ENCODE measurements at regions not wholly inside any gene's neighbourhood (a gene's known extent, or its start where the extent isn't known, plus 50 kb on each side); places are given as distances from the start of the nearest gene placed in this dataset.

- Histone ChIP-seq H3K27me3 (replicated peaks in 1 of 2; ENCODE audit: control insufficient read depth in 2 of 2, insufficient read depth in 2 of 2, low read length in 1 of 2) (no peaks in the 10 kb centered on the region; a peak in 1 of 4 replicates), H2AFZ (ENCODE audit: control insufficient read depth, low read depth, low read length) (no peak overlapping the region), H3K4me3 (no peak overlapping the region), H3K36me3 (ENCODE audit: control insufficient read depth in 2 of 2, insufficient read depth in 2 of 2, low read length in 1 of 2) (no peaks in the 10 kb centered on the region), H3K79me2 (ENCODE audit: control insufficient read depth, insufficient read depth, low read length) (no peaks in the 10 kb centered on the region), H4K20me1 (ENCODE audit: control insufficient read depth, insufficient read depth) (no peaks in the 10 kb centered on the region), H3K4me2 (ENCODE audit: control insufficient read depth, insufficient read depth) (no peak overlapping the region), H3K27ac (ENCODE audit: control insufficient read depth, insufficient read depth) (no peak overlapping the region), H3K9me3 (replicated peaks; ENCODE audit: control insufficient read depth, insufficient read depth, low read length) (no peaks in the 10 kb centered on the region), H3K4me1 (ENCODE audit: control insufficient read depth, insufficient read depth, low read length) (no peaks in the 10 kb centered on the region), H3K9ac (ENCODE audit: control insufficient read depth, insufficient read depth, low read length) (no peak overlapping the region)
- WGBS (ENCODE audit: insufficient coverage, insufficient replicate concordance, low lambda C conversion rate, missing lambda C conversion rate): 0% methylated on average over 4 of the region's 4 CpGs
- ChIA-PET RAD21 (ENCODE audit: unreplicated experiment) (no interaction called here), CTCF (no interaction called here), POLR2A (no interaction called here), SMC1A (ENCODE audit: uncharacterized antibody, unreplicated experiment) (no interaction called here)
- BruUV-seq (replicated peaks): no TSS peak
- ATAC-seq (no peak), FAIRE-seq (no peak), DNase-seq (ENCODE audit: low read depth, low spot score) (no peak)
- in situ Hi-C loops (cut with MboI) (no loop called here), intact Hi-C loops (cut with micrococcal nuclease; ENCODE audit: unreplicated experiment) (no loop called here)
- TF ChIP-seq NRF1 (conservative IDR thresholded peaks at IDR 0.05; ENCODE audit: low read depth, low read length) (no peak), IRF3 (IDR thresholded peaks at IDR 0.05) (no peak), ETV6 (conservative IDR thresholded peaks at IDR 0.05 in 1 of 2, IDR thresholded peaks at IDR 0.05 in 1 of 2; ENCODE audit: borderline replicate concordance in 1 of 2, low read depth in 1 of 2) (no peak)
Measured at GRCh38 chr5:88555674-88556073, 287.0 kb upstream of the TMEM161B start.

- H3K4me2 ChIP-seq (ENCODE audit: control insufficient read depth, insufficient read depth): no peak overlapping the region
- ChIA-PET CTCF (no interaction called here), SMC1A (ENCODE audit: uncharacterized antibody, unreplicated experiment) (no interaction called here), POLR2A (no interaction called here), RAD21 (ENCODE audit: unreplicated experiment) (no interaction called here)
- no peaks in the 10 kb centered on the region for H3K9me3 ChIP-seq (replicated peaks; ENCODE audit: control insufficient read depth, insufficient read depth, low read length)
- no TSS peak for BruUV-seq (replicated peaks)
- no peak overlapping the region for H3K27ac ChIP-seq (ENCODE audit: control insufficient read depth, insufficient read depth)
- TF ChIP-seq EED (IDR thresholded peaks at IDR 0.05; ENCODE audit: low read depth) (no peak), RELB (IDR thresholded peaks at IDR 0.05; ENCODE audit: low read depth) (no peak), CHD1 (IDR thresholded peaks at IDR 0.05; ENCODE audit: low read depth, low read length) (no peak), HDAC2 (IDR thresholded peaks at IDR 0.05) (no peak)
- H2AFZ ChIP-seq (ENCODE audit: control insufficient read depth, low read depth, low read length): no peak overlapping the region
- no peaks in the 10 kb centered on the region for H3K36me3 ChIP-seq (ENCODE audit: control insufficient read depth in 2 of 2, insufficient read depth in 2 of 2, low read length in 1 of 2)
- no peak overlapping the region for H3K9ac ChIP-seq (ENCODE audit: control insufficient read depth, insufficient read depth, low read length)
- FAIRE-seq (no peak), DNase-seq (ENCODE audit: low read depth, low spot score) (no peak), ATAC-seq (no peak)
- no peaks in the 10 kb centered on the region for H3K4me1 ChIP-seq (ENCODE audit: control insufficient read depth, insufficient read depth, low read length)
- no peaks in the 10 kb centered on the region; a peak in 1 of 4 replicates for H3K27me3 ChIP-seq (replicated peaks in 1 of 2; ENCODE audit: control insufficient read depth in 2 of 2, insufficient read depth in 2 of 2, low read length in 1 of 2)
- no peaks in the 10 kb centered on the region for H3K79me2 ChIP-seq (ENCODE audit: control insufficient read depth, insufficient read depth, low read length)
- no peaks in the 10 kb centered on the region for H4K20me1 ChIP-seq (ENCODE audit: control insufficient read depth, insufficient read depth)
- intact Hi-C loops (cut with micrococcal nuclease; ENCODE audit: unreplicated experiment): no loop called here
- H3K4me3 ChIP-seq: no peak overlapping the region
- in situ Hi-C loops (cut with MboI): no loop called here
Measured at GRCh38 chr5:88553986-88554385, 285.3 kb upstream of the TMEM161B start.

Data from GM12878 (cell line).